GM12878 (cell line): ENCODE measurements at regions not wholly inside any gene's neighbourhood (a gene's known extent, or its start where the extent isn't known, plus 50 kb on each side); places are given as distances from the start of the nearest gene placed in this dataset.

Source experiments
- ATAC-seq: fragments of 200-7000 bp; cut with Tn5 transposase; 3 replicates; pipeline ENCODE4 v1.9.1; 2020; ENCODE audit warnings: mild to moderate bottlenecking, moderate library complexity
- BruUV-seq: library from RNA; stranded (reverse); fragments of 400-500 nt; replicated peaks from 2 replicates; lab custom pipeline; 2021; lab: Mats Ljungman, UMichigan
- CTCF ChIA-PET: fragments of 300-600 bp; sonication (Branson Sonifier 250); formaldehyde crosslinking; extraction: SDS; loops from one replicate; lab custom pipeline; 2021; ENCODE audit warnings: inconsistent platforms; lab: Yijun Ruan, JAX
- POLR2A ChIA-PET: fragments of 350-600 bp; formaldehyde crosslinking; extraction: SDS; loops from one replicate; lab custom pipeline; 2021; ENCODE audit warnings: inconsistent platforms; lab: Charles Lee
- RAD21 ChIA-PET: fragments of 300-600 bp; sonication (Branson Sonifier 250); formaldehyde crosslinking; loops from one replicate; lab custom pipeline; 2023; ENCODE audit warnings: antibody characterized with exemption; ENCODE audit not compliant: unreplicated experiment; lab: Charles Lee
- SMC1A ChIA-PET: fragments of 300-600 bp; sonication (Branson Sonifier 250); formaldehyde crosslinking; loops from one replicate; lab custom pipeline; 2023; ENCODE audit not compliant: unreplicated experiment, uncharacterized antibody; lab: Charles Lee
- DNase-seq: peaks from one replicate; pipeline ENCODE4 v3.0.0-alpha.2; 2011; ENCODE audit warnings: low read depth, low spot score
- FAIRE-seq: peaks from 3 replicates; lab custom pipeline; 2011; peaks lifted over from hg19 to GRCh38; lab: Jason Lieb, UNC
- H2AFZ ChIP-seq: 2 replicates; pipeline ENCODE4 v1.6.0; 2011; ENCODE audit warnings: low read depth, low read length, control low read depth; ENCODE audit not compliant: control insufficient read depth
- H3K27ac ChIP-seq: 2 replicates; pipeline ENCODE4 v1.5.1; 2011; ENCODE audit warnings: control low read depth; ENCODE audit not compliant: control insufficient read depth, insufficient read depth
- H3K27me3 ChIP-seq, 2 experiments: replicated peaks in 1 of 2; 2 replicates each; pipeline versions ENCODE4 v1.6.0 to v1.6.1; 2011; ENCODE audit warnings: low read length in 1 of 2; ENCODE audit not compliant: control insufficient read depth in 2 of 2, insufficient read depth in 2 of 2
- H3K36me3 ChIP-seq, 2 experiments: 2 replicates each; pipeline ENCODE4 v1.5.1; 2011; ENCODE audit warnings: low read length in 1 of 2; ENCODE audit not compliant: control insufficient read depth in 2 of 2, insufficient read depth in 2 of 2
- H3K4me1 ChIP-seq: 2 replicates; pipeline ENCODE4 v1.6.1; 2011; ENCODE audit warnings: mild to moderate bottlenecking, low read length, moderate library complexity, mixed read lengths; ENCODE audit not compliant: control insufficient read depth, insufficient read depth
- H3K4me2 ChIP-seq: 2 replicates; pipeline ENCODE4 v1.6.0; 2011; ENCODE audit warnings: control low read depth; ENCODE audit not compliant: control insufficient read depth, insufficient read depth
- H3K4me3 ChIP-seq: fragments of 200-600 bp; sonication (generic); 2 replicates; pipeline ENCODE4 v1.5.1; 2016
- H3K79me2 ChIP-seq: 2 replicates; pipeline ENCODE4 v1.6.0; 2011; ENCODE audit warnings: low read length; ENCODE audit not compliant: control insufficient read depth, insufficient read depth
- H3K9ac ChIP-seq: 2 replicates; pipeline ENCODE4 v1.8.0; 2011; ENCODE audit warnings: low read length, control low read depth, mixed read lengths; ENCODE audit not compliant: control insufficient read depth, insufficient read depth
- H3K9me3 ChIP-seq: replicated peaks from 3 replicates; pipeline ENCODE4 v1.5.1; 2011; ENCODE audit warnings: mild to moderate bottlenecking, low read length; ENCODE audit not compliant: control insufficient read depth, insufficient read depth
- H4K20me1 ChIP-seq: 2 replicates; pipeline ENCODE4 v1.6.0; 2011; ENCODE audit not compliant: control insufficient read depth, insufficient read depth
- BACH1 ChIP-seq: fragments of 450-650 bp; IDR thresholded peaks from 2 replicates; pipeline ENCODE4 v1.6.1; 2017; ENCODE audit warnings: mild to moderate bottlenecking, borderline replicate concordance
- CREM ChIP-seq: IDR thresholded peaks from 2 replicates; pipeline ENCODE4 v1.6.1; 2014; ENCODE audit warnings: antibody characterized with exemption, low read depth
- DPF2 ChIP-seq: fragments of 450-650 bp; IDR thresholded peaks from 2 replicates; pipeline ENCODE4 v1.6.1; 2017; ENCODE audit warnings: mild to moderate bottlenecking
- ETV6 ChIP-seq, 2 experiments: fragments of 450-650 bp in 1 of 2; IDR thresholded peaks in 1 of 2; conservative IDR thresholded peaks in 1 of 2; 2 replicates each; pipeline ENCODE4 v1.6.1; 2014; ENCODE audit warnings: antibody characterized with exemption in 1 of 2, borderline replicate concordance in 1 of 2, low read depth in 1 of 2, mild to moderate bottlenecking in 1 of 2, moderate library complexity in 1 of 2
- FOS ChIP-seq: IDR thresholded peaks from 3 replicates; pipeline ENCODE4 v1.6.1; 2011; ENCODE audit warnings: borderline replicate concordance; ENCODE audit not compliant: insufficient read length; ENCODE audit errors: extremely low read depth
- GATAD2B ChIP-seq: fragments of 450-650 bp; conservative IDR thresholded peaks from 2 replicates; pipeline ENCODE4 v1.6.1; 2017; ENCODE audit warnings: low read depth, mild to moderate bottlenecking, moderate library complexity
- KAT2A ChIP-seq: conservative IDR thresholded peaks from 2 replicates; pipeline ENCODE4 v1.6.1; 2011; ENCODE audit warnings: low read depth, low read length; ENCODE audit not compliant: control insufficient read depth
- KLF5 ChIP-seq: fragments of 450-650 bp; IDR thresholded peaks from 2 replicates; pipeline ENCODE4 v1.6.1; 2014; ENCODE audit warnings: mild to moderate bottlenecking; ENCODE audit not compliant: partially characterized antibody
- NBN ChIP-seq: fragments of 450-650 bp; IDR thresholded peaks from 2 replicates; pipeline ENCODE4 v1.6.1; 2016
- NFYA ChIP-seq: IDR thresholded peaks from 2 replicates; pipeline ENCODE4 v1.6.1; 2011; ENCODE audit warnings: low read depth, mild to moderate bottlenecking, low read length, improper control_type of control experiment, borderline replicate concordance
- PAX5 ChIP-seq: IDR thresholded peaks from 2 replicates; pipeline ENCODE4 v1.6.1; 2011; ENCODE audit warnings: low read depth, low read length, borderline replicate concordance
- POLR2A ChIP-seq: IDR thresholded peaks from 2 replicates; pipeline ENCODE4 v1.6.1; 2011; ENCODE audit warnings: low read depth, mild to moderate bottlenecking, low read length
- RAD21 ChIP-seq: IDR thresholded peaks from 2 replicates; pipeline ENCODE4 v1.6.1; 2011; ENCODE audit warnings: mild to moderate bottlenecking, low read depth, low read length, moderate library complexity; ENCODE audit not compliant: insufficient read depth
- STAT1 ChIP-seq: fragments of 450-650 bp; conservative IDR thresholded peaks from 2 replicates; pipeline ENCODE4 v1.6.1; 2014; ENCODE audit warnings: antibody characterized with exemption, mild to moderate bottlenecking
- STAT3 ChIP-seq: IDR thresholded peaks from 2 replicates; pipeline ENCODE4 v1.6.1; 2011; ENCODE audit warnings: low read depth, low read length, improper control_type of control experiment
- TBL1XR1 ChIP-seq: IDR thresholded peaks from 2 replicates; pipeline ENCODE4 v1.6.1; 2012; ENCODE audit warnings: low read depth, low read length, improper control_type of control experiment
- WGBS: methylation state at CpG from one replicate; pipeline ENCODE4 v1.1.6; 2016; ENCODE audit warnings: low lambda C conversion rate; ENCODE audit not compliant: insufficient replicate concordance, insufficient coverage; ENCODE audit errors: missing lambda C conversion rate; 5-methylcytosine and 5-hydroxymethylcytosine counted together
- in situ Hi-C: fragments of 300-500 bp; cut with MboI; formaldehyde crosslinking; loops from 9 replicates; pipeline ENCODE4 v1.14.3; 2018; ENCODE audit warnings: mixed read lengths
- intact Hi-C: fragments of 100-400 bp; cut with micrococcal nuclease; formaldehyde crosslinking; loops from one replicate; pipeline ENCODE4 v1.14.2; 2022; ENCODE audit not compliant: unreplicated experiment
- TF ChIP-seq, protein P1 (sequence below): fragments of 450-650 bp; IDR thresholded peaks from 2 replicates; pipeline ENCODE4 v1.6.1; 2018; ENCODE audit warnings: mild to moderate bottlenecking, low read depth, moderate library complexity; ENCODE audit not compliant: partially characterized antibody
- TF ChIP-seq, protein P2 (sequence below): fragments of 450-650 bp; formaldehyde crosslinking; IDR thresholded peaks from 2 replicates; pipeline ENCODE4 v1.5.0; 2022; ENCODE audit warnings: mild to moderate bottlenecking, missing genetic modification characterization

GRCh38 chr16:72637306-72637705 lies 410.6 kb downstream of the ZFHX3 start (continued):
- TF ChIP-seq TBL1XR1: no peak
- no peak for TF ChIP-seq BACH1
- TF ChIP-seq GATAD2B: no peak
- TF ChIP-seq FOS: no peak

- intact Hi-C loops: no loop called here
- no peaks in the 10 kb centered on the region for H3K36me3 ChIP-seq
- peaks cover 6% of the 10 kb centered on the region; the same call in 2 of the 3 replicates for H3K9me3 ChIP-seq
- FAIRE-seq (no peak), DNase-seq (no peak), ATAC-seq (no peak)
- no peak overlapping the region for H2AFZ ChIP-seq
- H4K20me1 ChIP-seq: no peaks in the 10 kb centered on the region
- ChIA-PET SMC1A (no interaction called here), RAD21 (no interaction called here), POLR2A (no interaction called here), CTCF (interaction anchor here (0.9 kb wide), 1 partner anchor 9 kb away, joined by 3 read pairs; no protein-coding TSS in a partner anchor)
- H3K4me3 ChIP-seq: no peak overlapping the region
- WGBS: 86% methylated on average over 5 of the region's 5 CpGs
- no peaks in the 10 kb centered on the region for H3K4me1 ChIP-seq
- H3K4me2 ChIP-seq: no peak overlapping the region
- no peak overlapping the region for H3K9ac ChIP-seq
- no peak overlapping the region for H3K27ac ChIP-seq
- no TSS peak for BruUV-seq
- H3K79me2 ChIP-seq: no peaks in the 10 kb centered on the region; the same call in none of the 2 replicates
- H3K27me3 ChIP-seq: no peaks in the 10 kb centered on the region
- in situ Hi-C loops: no loop called here
- TF ChIP-seq ETV6 (conservative IDR thresholded peaks at IDR 0.05 in 1 of 2, IDR thresholded peaks at IDR 0.05 in 1 of 2; ENCODE audit: borderline replicate concordance in 1 of 2, low read depth in 1 of 2) (no peak), RAD21 (no peak), PAX5 (no peak), DPF2 (no peak), CREM (no peak), NFYA (no peak), STAT3 (no peak), STAT1 (no peak), KAT2A (no peak), KLF5 (no peak), NBN (no peak), POLR2A (no peak)
- TF ChIP-seq, protein P1, sequence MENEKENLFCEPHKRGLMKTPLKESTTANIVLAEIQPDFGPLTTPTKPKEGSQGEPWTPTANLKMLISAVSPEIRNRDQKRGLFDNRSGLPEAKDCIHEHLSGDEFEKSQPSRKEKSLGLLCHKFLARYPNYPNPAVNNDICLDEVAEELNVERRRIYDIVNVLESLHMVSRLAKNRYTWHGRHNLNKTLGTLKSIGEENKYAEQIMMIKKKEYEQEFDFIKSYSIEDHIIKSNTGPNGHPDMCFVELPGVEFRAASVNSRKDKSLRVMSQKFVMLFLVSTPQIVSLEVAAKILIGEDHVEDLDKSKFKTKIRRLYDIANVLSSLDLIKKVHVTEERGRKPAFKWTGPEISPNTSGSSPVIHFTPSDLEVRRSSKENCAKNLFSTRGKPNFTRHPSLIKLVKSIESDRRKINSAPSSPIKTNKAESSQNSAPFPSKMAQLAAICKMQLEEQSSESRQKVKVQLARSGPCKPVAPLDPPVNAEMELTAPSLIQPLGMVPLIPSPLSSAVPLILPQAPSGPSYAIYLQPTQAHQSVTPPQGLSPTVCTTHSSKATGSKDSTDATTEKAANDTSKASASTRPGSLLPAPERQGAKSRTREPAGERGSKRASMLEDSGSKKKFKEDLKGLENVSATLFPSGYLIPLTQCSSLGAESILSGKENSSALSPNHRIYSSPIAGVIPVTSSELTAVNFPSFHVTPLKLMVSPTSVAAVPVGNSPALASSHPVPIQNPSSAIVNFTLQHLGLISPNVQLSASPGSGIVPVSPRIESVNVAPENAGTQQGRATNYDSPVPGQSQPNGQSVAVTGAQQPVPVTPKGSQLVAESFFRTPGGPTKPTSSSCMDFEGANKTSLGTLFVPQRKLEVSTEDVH: no peak
- TF ChIP-seq, protein P2, sequence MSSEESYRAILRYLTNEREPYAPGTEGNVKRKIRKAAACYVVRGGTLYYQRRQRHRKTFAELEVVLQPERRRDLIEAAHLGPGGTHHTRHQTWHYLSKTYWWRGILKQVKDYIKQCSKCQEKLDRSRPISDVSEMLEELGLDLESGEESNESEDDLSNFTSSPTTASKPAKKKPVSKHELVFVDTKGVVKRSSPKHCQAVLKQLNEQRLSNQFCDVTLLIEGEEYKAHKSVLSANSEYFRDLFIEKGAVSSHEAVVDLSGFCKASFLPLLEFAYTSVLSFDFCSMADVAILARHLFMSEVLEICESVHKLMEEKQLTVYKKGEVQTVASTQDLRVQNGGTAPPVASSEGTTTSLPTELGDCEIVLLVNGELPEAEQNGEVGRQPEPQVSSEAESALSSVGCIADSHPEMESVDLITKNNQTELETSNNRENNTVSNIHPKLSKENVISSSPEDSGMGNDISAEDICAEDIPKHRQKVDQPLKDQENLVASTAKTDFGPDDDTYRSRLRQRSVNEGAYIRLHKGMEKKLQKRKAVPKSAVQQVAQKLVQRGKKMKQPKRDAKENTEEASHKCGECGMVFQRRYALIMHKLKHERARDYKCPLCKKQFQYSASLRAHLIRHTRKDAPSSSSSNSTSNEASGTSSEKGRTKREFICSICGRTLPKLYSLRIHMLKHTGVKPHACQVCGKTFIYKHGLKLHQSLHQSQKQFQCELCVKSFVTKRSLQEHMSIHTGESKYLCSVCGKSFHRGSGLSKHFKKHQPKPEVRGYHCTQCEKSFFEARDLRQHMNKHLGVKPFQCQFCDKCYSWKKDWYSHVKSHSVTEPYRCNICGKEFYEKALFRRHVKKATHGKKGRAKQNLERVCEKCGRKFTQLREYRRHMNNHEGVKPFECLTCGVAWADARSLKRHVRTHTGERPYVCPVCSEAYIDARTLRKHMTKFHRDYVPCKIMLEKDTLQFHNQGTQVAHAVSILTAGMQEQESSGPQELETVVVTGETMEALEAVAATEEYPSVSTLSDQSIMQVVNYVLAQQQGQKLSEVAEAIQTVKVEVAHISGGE (CRISPR knock-in tag): no peak
These were observed 412.2 kb downstream of the ZFHX3 start for GRCh38 chr16:72635694-72636093.
